Nephron progenitor cell (in vitro differentiated cells): ENCODE measurements at regions not wholly inside any gene's neighbourhood (a gene's known extent, or its start where the extent isn't known, plus 50 kb on each side); places are given as distances from the start of the nearest gene placed in this dataset.

Experiments
- DNase-seq: peaks from one replicate; pipeline ENCODE4 v3.0.0; 2021
- H3K27ac Mint-ChIP-seq: 2 replicates; pipeline ENCODE4 v1.8.0; 2021; ENCODE audit warnings: mild to moderate bottlenecking, moderate library complexity, mixed read lengths
- H3K27me3 Mint-ChIP-seq: 2 replicates; pipeline ENCODE4 v1.8.0; 2021; ENCODE audit warnings: mild to moderate bottlenecking, low read depth, mixed read lengths; ENCODE audit not compliant: poor library complexity
- H3K36me3 Mint-ChIP-seq: 2 replicates; pipeline ENCODE4 v1.8.0; 2021; ENCODE audit warnings: low read depth, mixed read lengths
- H3K4me1 Mint-ChIP-seq: 2 replicates; pipeline ENCODE4 v1.8.0; 2021; ENCODE audit warnings: mixed read lengths
- H3K4me3 Mint-ChIP-seq: 2 replicates; pipeline ENCODE4 v1.8.0; 2021; ENCODE audit warnings: mild to moderate bottlenecking, moderate library complexity, mixed read lengths
- H3K9me3 Mint-ChIP-seq: 2 replicates; pipeline ENCODE4 v1.8.0; 2021; ENCODE audit warnings: mild to moderate bottlenecking, moderate library complexity, mixed read lengths
- CTCF ChIP-seq: fragments of 200-600 bp; sonication (generic); IDR thresholded peaks from 2 replicates; pipeline ENCODE4 v1.5.0; 2021; ENCODE audit warnings: antibody characterized with exemption

- H3K27me3 Mint-ChIP-seq = no peaks in the 10 kb centered on the region
- peaks cover 20% of the 10 kb centered on the region for H3K4me1 Mint-ChIP-seq
- H3K27ac Mint-ChIP-seq = no peak overlapping the region
- no peak overlapping the region for H3K4me3 Mint-ChIP-seq
- H3K36me3 Mint-ChIP-seq = no peaks in the 10 kb centered on the region
- DNase-seq = no peak
- TF ChIP-seq CTCF = no peak
- no peaks in the 10 kb centered on the region for H3K9me3 Mint-ChIP-seq
These were observed 1598.9 kb upstream of the PIK3C3 start for GRCh38 chr18:40356168-40356567.

GRCh38 chr18:40355726-40356125, 1599.3 kb upstream of the PIK3C3 start:
- no peaks in the 10 kb centered on the region for H3K27me3 Mint-ChIP-seq
- no peaks in the 10 kb centered on the region for H3K9me3 Mint-ChIP-seq
- H3K27ac Mint-ChIP-seq = no peak overlapping the region
- TF ChIP-seq CTCF = no peak
- H3K4me3 Mint-ChIP-seq = no peak overlapping the region
- peaks cover 22% of the 10 kb centered on the region for H3K4me1 Mint-ChIP-seq
- no peaks in the 10 kb centered on the region for H3K36me3 Mint-ChIP-seq
- no peak for DNase-seq

DNA sequence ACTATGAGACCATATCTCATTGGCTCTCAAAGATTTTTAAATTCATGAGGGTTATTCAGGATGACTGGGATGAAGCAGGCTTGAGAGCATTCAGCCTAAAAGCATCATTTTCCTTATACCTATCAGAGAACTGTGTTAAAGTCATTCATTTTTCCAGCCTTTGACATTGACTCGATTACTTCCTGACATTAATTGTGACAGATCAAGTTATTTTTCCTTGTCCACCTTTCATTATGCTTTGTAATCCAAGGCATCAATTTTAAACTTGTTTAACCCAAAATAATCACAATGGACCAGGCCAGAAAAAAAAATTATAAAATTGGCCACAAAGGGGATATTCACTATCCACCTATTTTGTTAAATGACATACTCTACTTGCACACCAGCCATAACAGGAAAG, 1606.8 kb upstream of the PIK3C3 start:
- no peaks in the 10 kb centered on the region for H3K9me3 Mint-ChIP-seq
- no peak overlapping the region for H3K4me3 Mint-ChIP-seq
- no peaks in the 10 kb centered on the region for H3K36me3 Mint-ChIP-seq
- H3K4me1 Mint-ChIP-seq = peaks cover 5% of the 10 kb centered on the region
- no peak for TF ChIP-seq CTCF
- H3K27me3 Mint-ChIP-seq = no peaks in the 10 kb centered on the region
- H3K27ac Mint-ChIP-seq = no peak overlapping the region
- no peak for DNase-seq

GRCh38 chr18:40347261-40347660, 1607.8 kb upstream of the PIK3C3 start:
- H3K4me3 Mint-ChIP-seq = no peak overlapping the region
- DNase-seq = no peak
- H3K27me3 Mint-ChIP-seq = no peaks in the 10 kb centered on the region
- H3K4me1 Mint-ChIP-seq = peaks cover 5% of the 10 kb centered on the region
- no peak overlapping the region for H3K27ac Mint-ChIP-seq
- no peaks in the 10 kb centered on the region for H3K36me3 Mint-ChIP-seq
- no peak for TF ChIP-seq CTCF
- H3K9me3 Mint-ChIP-seq = no peaks in the 10 kb centered on the region

DNA sequence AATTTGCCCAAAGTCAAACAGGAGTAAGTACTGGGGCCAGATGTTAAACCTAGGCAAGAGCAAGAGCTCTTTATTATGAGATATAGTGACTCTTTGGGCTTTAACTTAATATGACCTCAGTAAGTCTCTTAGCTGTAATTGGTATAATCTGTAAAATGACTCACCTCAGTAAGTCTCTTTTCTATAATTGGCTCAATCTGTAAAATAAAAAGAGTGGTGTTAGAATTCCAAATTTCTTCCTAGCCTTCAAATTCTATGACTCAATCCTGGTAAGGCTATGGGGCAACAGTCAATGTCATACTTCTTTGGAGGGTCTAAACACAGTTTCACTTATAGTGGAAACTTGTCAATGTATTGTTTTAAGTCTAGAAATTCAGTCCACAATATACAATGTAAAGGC, 1608.9 kb upstream of the PIK3C3 start:
- peaks cover 1% of the 10 kb centered on the region for H3K4me1 Mint-ChIP-seq
- no peak for DNase-seq
- no peak overlapping the region for H3K27ac Mint-ChIP-seq
- no peaks in the 10 kb centered on the region for H3K9me3 Mint-ChIP-seq
- no peaks in the 10 kb centered on the region for H3K36me3 Mint-ChIP-seq
- TF ChIP-seq CTCF = no peak
- H3K4me3 Mint-ChIP-seq = no peak overlapping the region
- no peaks in the 10 kb centered on the region for H3K27me3 Mint-ChIP-seq

- DNase-seq = no peak
- H3K36me3 Mint-ChIP-seq = no peaks in the 10 kb centered on the region
- peaks cover 4% of the 10 kb centered on the region for H3K9me3 Mint-ChIP-seq
- no peak overlapping the region for H3K4me3 Mint-ChIP-seq
- no peak for TF ChIP-seq CTCF
- H3K4me1 Mint-ChIP-seq = no peaks in the 10 kb centered on the region
- H3K27ac Mint-ChIP-seq = no peak overlapping the region
- H3K27me3 Mint-ChIP-seq = no peaks in the 10 kb centered on the region
These were observed 1613.3 kb upstream of the PIK3C3 start for GRCh38 chr18:40341701-40342100.
